WTC11 (cell line): ENCODE measurements at regions not wholly inside any gene's neighbourhood (a gene's known extent, or its start where the extent isn't known, plus 50 kb on each side); places are given as distances from the start of the nearest gene placed in this dataset.

Source experiments
- ATAC-seq: fragments of 200-7000 bp; cut with Tn5 transposase; 2 replicates; pipeline ENCODE4 v1.10.0; 2021; ENCODE audit warnings: mild to moderate bottlenecking, moderate library complexity
- CTCF ChIA-PET: fragments of 300-600 bp; sonication (Branson Sonifier 250); formaldehyde crosslinking; loops from one replicate; lab custom pipeline; 2021; ENCODE audit warnings: antibody characterized with exemption; lab: Charles Lee
- POLR2A ChIA-PET: fragments of 350-600 bp; sonication (Branson Sonifier 250); formaldehyde crosslinking; loops from one replicate; lab custom pipeline; 2021; ENCODE audit warnings: antibody characterized with exemption; lab: Charles Lee
- DNase-seq: peaks from one replicate; pipeline ENCODE4 v3.0.0; 2021; ENCODE audit warnings: low spot score
- H3K27ac Mint-ChIP-seq: 2 replicates; pipeline ENCODE4 v1.8.0; 2021; ENCODE audit warnings: mixed read lengths
- H3K27me3 Mint-ChIP-seq: 2 replicates; pipeline ENCODE4 v1.8.0; 2021; ENCODE audit warnings: low read depth, mild to moderate bottlenecking, moderate library complexity, mixed read lengths
- H3K36me3 Mint-ChIP-seq: 2 replicates; pipeline ENCODE4 v1.8.0; 2021; ENCODE audit warnings: mixed read lengths
- H3K4me1 Mint-ChIP-seq: 2 replicates; pipeline ENCODE4 v1.8.0; 2022; ENCODE audit warnings: mixed read lengths
- H3K4me3 Mint-ChIP-seq: 2 replicates; pipeline ENCODE4 v1.8.0; 2021; ENCODE audit warnings: mild to moderate bottlenecking, moderate library complexity, mixed read lengths
- H3K9me3 Mint-ChIP-seq: 2 replicates; pipeline ENCODE4 v1.8.0; 2021; ENCODE audit warnings: mixed read lengths
- FOXJ3 ChIP-seq: sonication (generic); formaldehyde crosslinking; IDR thresholded peaks from 2 replicates; pipeline ENCODE4 v1.9.0; 2021; ENCODE audit warnings: missing genetic modification reagents, mild to moderate bottlenecking, borderline replicate concordance
- FOXP1 ChIP-seq: sonication (generic); formaldehyde crosslinking; IDR thresholded peaks from 2 replicates; pipeline ENCODE4 v1.8.0; 2022; ENCODE audit warnings: missing genetic modification reagents, mild to moderate bottlenecking, moderate library complexity, borderline replicate concordance
- GTF2I ChIP-seq: fragments of 250-450 bp; sonication (Bioruptor Pico); conservative IDR thresholded peaks from 2 replicates; pipeline ENCODE4 v1.4.0; 2021; ENCODE audit warnings: mild to moderate bottlenecking
- HMGA2 ChIP-seq: fragments of 250-450 bp; sonication (Bioruptor Pico); IDR thresholded peaks from 2 replicates; pipeline ENCODE4 v1.4.0; 2021; ENCODE audit warnings: mild to moderate bottlenecking, moderate library complexity
- MYBL2 ChIP-seq: sonication (generic); formaldehyde crosslinking; IDR thresholded peaks from 2 replicates; pipeline ENCODE4 v1.8.1; 2023; ENCODE audit warnings: mild to moderate bottlenecking, moderate library complexity, missing genetic modification reagents
- NR2C2 ChIP-seq: sonication (generic); formaldehyde crosslinking; IDR thresholded peaks from 2 replicates; pipeline ENCODE4 v1.8.0; 2022; ENCODE audit warnings: mild to moderate bottlenecking, missing genetic modification reagents
- RORB ChIP-seq: fragments of 250-450 bp; sonication (Bioruptor Pico); IDR thresholded peaks from 2 replicates; pipeline ENCODE4 v1.9.0; 2021; ENCODE audit warnings: mild to moderate bottlenecking
- SMAD3 ChIP-seq: sonication (generic); formaldehyde crosslinking; IDR thresholded peaks from 2 replicates; pipeline ENCODE4 v1.8.0; 2022; ENCODE audit warnings: missing genetic modification reagents, mild to moderate bottlenecking, borderline replicate concordance
- SOX15 ChIP-seq: fragments of 250-450 bp; sonication (Bioruptor Pico); IDR thresholded peaks from 2 replicates; pipeline ENCODE4 v1.9.0; 2021; ENCODE audit warnings: mild to moderate bottlenecking
- TEAD1 ChIP-seq: sonication (generic); formaldehyde crosslinking; IDR thresholded peaks from 2 replicates; pipeline ENCODE4 v1.8.0; 2022; ENCODE audit warnings: mild to moderate bottlenecking, missing genetic modification reagents
- ZNF263 ChIP-seq: sonication (generic); formaldehyde crosslinking; IDR thresholded peaks from 2 replicates; pipeline ENCODE4 v1.8.1; 2022; ENCODE audit warnings: low read depth, mild to moderate bottlenecking, moderate library complexity, missing genetic modification reagents
- ZNF416 ChIP-seq: fragments of 250-450 bp; sonication (Bioruptor Pico); IDR thresholded peaks from 2 replicates; pipeline ENCODE4 v1.9.0; 2021; ENCODE audit warnings: mild to moderate bottlenecking, inconsistent platforms
- ZNF423 ChIP-seq: fragments of 250-450 bp; sonication (Bioruptor Pico); IDR thresholded peaks from 2 replicates; pipeline ENCODE4 v2.1.2; 2022; ENCODE audit warnings: mild to moderate bottlenecking, moderate library complexity
- ZNF671 ChIP-seq: fragments of 250-450 bp; sonication (Bioruptor Pico); IDR thresholded peaks from 2 replicates; pipeline ENCODE4 v1.8.0; 2021; ENCODE audit warnings: mild to moderate bottlenecking
- TF ChIP-seq, protein P1 (sequence below): sonication (generic); formaldehyde crosslinking; IDR thresholded peaks from 2 replicates; pipeline ENCODE4 v1.8.0; 2022; ENCODE audit warnings: mild to moderate bottlenecking, missing genetic modification reagents
- TF ChIP-seq, protein P2 (sequence below): fragments of 250-450 bp; sonication (Bioruptor Pico); IDR thresholded peaks from 2 replicates; pipeline ENCODE4 v1.9.0; 2021; ENCODE audit warnings: moderate library complexity, mild to moderate bottlenecking, inconsistent platforms, borderline replicate concordance
- TF ChIP-seq, protein P3 (sequence below): sonication (generic); formaldehyde crosslinking; IDR thresholded peaks from 2 replicates; pipeline ENCODE4 v1.8.1; 2022; ENCODE audit warnings: mild to moderate bottlenecking, moderate library complexity, missing genetic modification reagents
- TF ChIP-seq, protein P4 (sequence below): sonication (generic); formaldehyde crosslinking; IDR thresholded peaks from 2 replicates; pipeline ENCODE4 v1.8.0; 2022; ENCODE audit warnings: mild to moderate bottlenecking, missing genetic modification reagents
- TF ChIP-seq, protein P5 (sequence below): sonication (generic); formaldehyde crosslinking; IDR thresholded peaks from 2 replicates; pipeline ENCODE4 v1.8.0; 2023; ENCODE audit warnings: missing genetic modification reagents
- TF ChIP-seq, protein P6 (sequence below): sonication (generic); formaldehyde crosslinking; IDR thresholded peaks from 2 replicates; pipeline ENCODE4 v1.8.1; 2023; ENCODE audit warnings: mild to moderate bottlenecking, missing genetic modification reagents
- TF ChIP-seq, protein P7 (sequence below): sonication (generic); formaldehyde crosslinking; IDR thresholded peaks from 2 replicates; pipeline ENCODE4 v1.8.0; 2023; ENCODE audit warnings: mild to moderate bottlenecking, missing genetic modification reagents

DNA sequence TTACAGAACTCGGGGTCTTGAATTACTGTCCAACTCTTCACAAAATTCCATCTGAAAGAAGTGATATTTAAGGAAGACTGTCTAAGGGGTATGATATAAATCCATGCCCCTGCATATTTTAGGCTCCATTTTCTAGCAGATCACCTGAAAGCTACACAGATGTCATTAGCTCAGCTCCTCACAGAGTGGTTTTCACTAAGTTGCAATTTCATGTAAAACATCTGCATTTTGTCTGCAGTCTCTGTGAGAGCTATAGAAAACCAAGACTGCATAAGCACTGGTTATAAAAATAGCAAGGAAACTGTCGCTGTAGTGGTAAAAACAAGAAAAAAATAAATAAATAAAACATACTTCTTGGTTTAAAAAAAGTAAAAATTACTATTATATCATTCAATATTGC is 103.4 kb downstream of the RPL27A start:
- no peaks in the 10 kb centered on the region for H3K36me3 Mint-ChIP-seq
- ChIA-PET POLR2A (no interaction called here), CTCF (interaction anchor here (0.5 to 1.7 kb wide), 5 partner anchors 8 to 98 kb away, joined by 3 to 5 read pairs (median 3); no protein-coding TSS in a partner anchor)
- H3K4me3 Mint-ChIP-seq, result no peak overlapping the region
- ATAC-seq (no peak), DNase-seq (no peak)
- no peaks in the 10 kb centered on the region for H3K27me3 Mint-ChIP-seq
- no peak overlapping the region for H3K27ac Mint-ChIP-seq
- no peaks in the 10 kb centered on the region for H3K9me3 Mint-ChIP-seq
- TF ChIP-seq, protein P1, sequence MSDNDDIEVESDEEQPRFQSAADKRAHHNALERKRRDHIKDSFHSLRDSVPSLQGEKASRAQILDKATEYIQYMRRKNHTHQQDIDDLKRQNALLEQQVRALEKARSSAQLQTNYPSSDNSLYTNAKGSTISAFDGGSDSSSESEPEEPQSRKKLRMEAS (CRISPR knock-in tag), result no peak
- TF ChIP-seq, protein P2, sequence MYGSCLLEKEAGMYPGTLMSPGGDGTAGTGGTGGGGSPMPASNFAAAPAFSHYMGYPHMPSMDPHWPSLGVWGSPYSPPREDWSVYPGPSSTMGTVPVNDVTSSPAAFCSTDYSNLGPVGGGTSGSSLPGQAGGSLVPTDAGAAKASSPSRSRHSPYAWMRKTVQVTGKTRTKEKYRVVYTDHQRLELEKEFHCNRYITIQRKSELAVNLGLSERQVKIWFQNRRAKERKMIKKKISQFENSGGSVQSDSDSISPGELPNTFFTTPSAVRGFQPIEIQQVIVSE, result no peak
- TF ChIP-seq TEAD1 (CRISPR knock-in tag) (no peak), RORB (CRISPR knock-in tag) (no peak), NR2C2 (CRISPR knock-in tag) (no peak), FOXJ3 (no peak), HMGA2 (CRISPR knock-in tag) (no peak), SOX15 (CRISPR knock-in tag) (no peak), ZNF671 (CRISPR knock-in tag) (no peak)
- TF ChIP-seq, protein P3, sequence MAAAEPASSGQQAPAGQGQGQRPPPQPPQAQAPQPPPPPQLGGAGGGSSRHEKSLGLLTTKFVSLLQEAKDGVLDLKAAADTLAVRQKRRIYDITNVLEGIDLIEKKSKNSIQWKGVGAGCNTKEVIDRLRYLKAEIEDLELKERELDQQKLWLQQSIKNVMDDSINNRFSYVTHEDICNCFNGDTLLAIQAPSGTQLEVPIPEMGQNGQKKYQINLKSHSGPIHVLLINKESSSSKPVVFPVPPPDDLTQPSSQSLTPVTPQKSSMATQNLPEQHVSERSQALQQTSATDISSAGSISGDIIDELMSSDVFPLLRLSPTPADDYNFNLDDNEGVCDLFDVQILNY (CRISPR knock-in tag), result no peak
- TF ChIP-seq, protein P4, sequence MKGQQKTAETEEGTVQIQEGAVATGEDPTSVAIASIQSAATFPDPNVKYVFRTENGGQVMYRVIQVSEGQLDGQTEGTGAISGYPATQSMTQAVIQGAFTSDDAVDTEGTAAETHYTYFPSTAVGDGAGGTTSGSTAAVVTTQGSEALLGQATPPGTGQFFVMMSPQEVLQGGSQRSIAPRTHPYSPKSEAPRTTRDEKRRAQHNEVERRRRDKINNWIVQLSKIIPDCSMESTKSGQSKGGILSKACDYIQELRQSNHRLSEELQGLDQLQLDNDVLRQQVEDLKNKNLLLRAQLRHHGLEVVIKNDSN (CRISPR knock-in tag), result no peak
- TF ChIP-seq, protein P5, sequence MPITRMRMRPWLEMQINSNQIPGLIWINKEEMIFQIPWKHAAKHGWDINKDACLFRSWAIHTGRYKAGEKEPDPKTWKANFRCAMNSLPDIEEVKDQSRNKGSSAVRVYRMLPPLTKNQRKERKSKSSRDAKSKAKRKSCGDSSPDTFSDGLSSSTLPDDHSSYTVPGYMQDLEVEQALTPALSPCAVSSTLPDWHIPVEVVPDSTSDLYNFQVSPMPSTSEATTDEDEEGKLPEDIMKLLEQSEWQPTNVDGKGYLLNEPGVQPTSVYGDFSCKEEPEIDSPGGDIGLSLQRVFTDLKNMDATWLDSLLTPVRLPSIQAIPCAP (CRISPR knock-in tag), result no peak
- peaks cover 19% of the 10 kb centered on the region for H3K4me1 Mint-ChIP-seq

DNA sequence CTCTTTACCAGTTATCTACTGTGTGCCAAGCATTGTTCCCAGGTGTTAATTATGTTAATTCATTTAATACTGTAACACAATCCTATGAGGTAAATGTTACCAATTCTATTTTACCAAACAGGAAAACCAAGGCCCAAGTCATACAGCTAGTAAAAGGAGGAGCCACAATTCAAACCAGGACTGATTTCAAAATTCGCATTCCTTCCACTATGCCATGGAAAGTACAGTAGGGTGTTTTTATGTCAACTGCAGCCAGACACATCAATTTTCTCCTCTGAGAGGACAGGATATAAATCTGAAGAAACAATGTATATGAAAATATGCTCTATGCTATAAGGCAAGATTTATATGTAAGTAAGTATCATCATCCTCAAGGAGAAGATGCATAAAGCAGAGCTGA is 104.3 kb downstream of the RPL27A start:
- Mint-ChIP-seq H3K4me1 (peaks cover 19% of the 10 kb centered on the region), H3K27me3 (no peaks in the 10 kb centered on the region), H3K9me3 (no peaks in the 10 kb centered on the region), H3K27ac (peak overlapping the region; percentile 39), H3K36me3 (no peaks in the 10 kb centered on the region), H3K4me3 (no peak overlapping the region)
- ChIA-PET CTCF (interaction anchor here (1.0 to 1.7 kb wide), 5 partner anchors 8 to 39 kb away, joined by 3 to 5 read pairs (median 3); a partner anchor contains a TSS), POLR2A (no interaction called here)
- TF ChIP-seq RORB (CRISPR knock-in tag), result no peak
- TF ChIP-seq SMAD3 (CRISPR knock-in tag), result no peak
- TF ChIP-seq, protein P6, sequence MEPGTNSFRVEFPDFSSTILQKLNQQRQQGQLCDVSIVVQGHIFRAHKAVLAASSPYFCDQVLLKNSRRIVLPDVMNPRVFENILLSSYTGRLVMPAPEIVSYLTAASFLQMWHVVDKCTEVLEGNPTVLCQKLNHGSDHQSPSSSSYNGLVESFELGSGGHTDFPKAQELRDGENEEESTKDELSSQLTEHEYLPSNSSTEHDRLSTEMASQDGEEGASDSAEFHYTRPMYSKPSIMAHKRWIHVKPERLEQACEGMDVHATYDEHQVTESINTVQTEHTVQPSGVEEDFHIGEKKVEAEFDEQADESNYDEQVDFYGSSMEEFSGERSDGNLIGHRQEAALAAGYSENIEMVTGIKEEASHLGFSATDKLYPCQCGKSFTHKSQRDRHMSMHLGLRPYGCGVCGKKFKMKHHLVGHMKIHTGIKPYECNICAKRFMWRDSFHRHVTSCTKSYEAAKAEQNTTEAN (CRISPR knock-in tag), result no peak
- TF ChIP-seq MYBL2 (CRISPR knock-in tag), result no peak
- no peak for TF ChIP-seq ZNF416 (CRISPR knock-in tag)
- no peak for TF ChIP-seq ZNF423 (CRISPR knock-in tag)
- TF ChIP-seq ZNF263 (CRISPR knock-in tag), result no peak
- TF ChIP-seq, protein P7, sequence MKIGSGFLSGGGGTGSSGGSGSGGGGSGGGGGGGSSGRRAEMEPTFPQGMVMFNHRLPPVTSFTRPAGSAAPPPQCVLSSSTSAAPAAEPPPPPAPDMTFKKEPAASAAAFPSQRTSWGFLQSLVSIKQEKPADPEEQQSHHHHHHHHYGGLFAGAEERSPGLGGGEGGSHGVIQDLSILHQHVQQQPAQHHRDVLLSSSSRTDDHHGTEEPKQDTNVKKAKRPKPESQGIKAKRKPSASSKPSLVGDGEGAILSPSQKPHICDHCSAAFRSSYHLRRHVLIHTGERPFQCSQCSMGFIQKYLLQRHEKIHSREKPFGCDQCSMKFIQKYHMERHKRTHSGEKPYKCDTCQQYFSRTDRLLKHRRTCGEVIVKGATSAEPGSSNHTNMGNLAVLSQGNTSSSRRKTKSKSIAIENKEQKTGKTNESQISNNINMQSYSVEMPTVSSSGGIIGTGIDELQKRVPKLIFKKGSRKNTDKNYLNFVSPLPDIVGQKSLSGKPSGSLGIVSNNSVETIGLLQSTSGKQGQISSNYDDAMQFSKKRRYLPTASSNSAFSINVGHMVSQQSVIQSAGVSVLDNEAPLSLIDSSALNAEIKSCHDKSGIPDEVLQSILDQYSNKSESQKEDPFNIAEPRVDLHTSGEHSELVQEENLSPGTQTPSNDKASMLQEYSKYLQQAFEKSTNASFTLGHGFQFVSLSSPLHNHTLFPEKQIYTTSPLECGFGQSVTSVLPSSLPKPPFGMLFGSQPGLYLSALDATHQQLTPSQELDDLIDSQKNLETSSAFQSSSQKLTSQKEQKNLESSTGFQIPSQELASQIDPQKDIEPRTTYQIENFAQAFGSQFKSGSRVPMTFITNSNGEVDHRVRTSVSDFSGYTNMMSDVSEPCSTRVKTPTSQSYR, result no peak
- no peak for TF ChIP-seq FOXP1 (CRISPR knock-in tag)
- no peak for TF ChIP-seq GTF2I
- ATAC-seq (0 out of 2 replicates have a peak, but pooled peaks have one; percentile 30), DNase-seq (no peak)
